HG03571 (cell line): ENCODE measurements at regions not wholly inside any gene's neighbourhood (a gene's known extent, or its start where the extent isn't known, plus 50 kb on each side); places are given as distances from the start of the nearest gene placed in this dataset.
A peak's percentile ranks its signal among the peaks of the same experiment; 100 is the strongest.
"Not testable (repeated sequence)": the region's sequence is repeated elsewhere in the genome, so short reads cannot be mapped to it uniquely, and the experiment has no call there.

Source experiments
- ATAC-seq: cut with Tn5 transposase; IDR thresholded peaks from one replicate; pipeline ENCODE4 v1.9.1; 2021; ENCODE audit not compliant: unreplicated experiment

DNA sequence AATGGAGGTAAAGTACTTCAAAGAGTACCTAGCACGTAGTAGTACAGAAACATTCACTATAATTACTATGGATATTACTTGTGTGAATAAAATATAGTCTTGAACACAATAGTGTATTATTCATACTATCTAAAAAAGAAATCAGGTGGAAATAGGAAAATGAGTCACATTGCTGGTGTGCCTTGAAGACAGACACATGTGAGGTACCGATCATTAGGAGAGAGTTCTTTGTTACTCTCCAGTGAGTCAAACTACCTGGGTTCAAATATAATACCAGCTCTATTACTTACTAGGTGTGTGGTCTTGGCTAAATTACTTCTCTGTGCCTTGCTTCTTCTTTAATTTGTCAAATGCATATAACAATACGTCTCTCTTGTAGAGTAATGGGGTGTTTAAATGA, 50.8 kb upstream of the BEND6 start:
- no peak for ATAC-seq

- ATAC-seq, result no peak
Observed at GRCh38 chr6:56902641-56903464, 52.1 kb upstream of the BEND6 start.

DNA sequence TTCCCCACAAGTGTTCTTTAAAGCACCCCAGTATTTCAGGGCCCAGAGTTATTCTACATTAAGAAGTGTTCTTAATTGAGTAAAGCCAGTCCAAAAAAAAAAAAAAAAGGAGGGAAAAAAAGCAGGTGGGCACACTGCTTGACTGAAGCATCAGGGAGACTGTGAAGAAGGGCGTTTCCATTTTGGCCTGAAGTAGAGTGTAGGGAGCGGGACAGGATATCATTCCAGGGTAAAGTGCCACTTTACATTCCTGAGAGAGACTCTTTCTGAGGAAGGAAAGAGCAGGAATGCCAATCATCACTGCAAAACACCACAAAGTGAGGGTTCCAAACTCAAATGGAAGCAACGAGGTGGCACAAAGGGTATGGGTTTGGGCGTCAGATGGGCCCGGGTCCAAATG, 54.1 kb upstream of the BEND6 start:
- ATAC-seq, result no peak

GRCh38 chr6:56899753-56900152, 55.2 kb upstream of the BEND6 start:
- ATAC-seq, result no peak

GRCh38 chr6:56899311-56899710, 55.6 kb upstream of the BEND6 start:
- no peak for ATAC-seq

- no peak for ATAC-seq
Observed at GRCh38 chr6:56897789-56898529, 56.9 kb upstream of the BEND6 start.

GRCh38 chr6:56891754-56892153, 63.2 kb upstream of the BEND6 start:
- ATAC-seq, result no peak

DNA sequence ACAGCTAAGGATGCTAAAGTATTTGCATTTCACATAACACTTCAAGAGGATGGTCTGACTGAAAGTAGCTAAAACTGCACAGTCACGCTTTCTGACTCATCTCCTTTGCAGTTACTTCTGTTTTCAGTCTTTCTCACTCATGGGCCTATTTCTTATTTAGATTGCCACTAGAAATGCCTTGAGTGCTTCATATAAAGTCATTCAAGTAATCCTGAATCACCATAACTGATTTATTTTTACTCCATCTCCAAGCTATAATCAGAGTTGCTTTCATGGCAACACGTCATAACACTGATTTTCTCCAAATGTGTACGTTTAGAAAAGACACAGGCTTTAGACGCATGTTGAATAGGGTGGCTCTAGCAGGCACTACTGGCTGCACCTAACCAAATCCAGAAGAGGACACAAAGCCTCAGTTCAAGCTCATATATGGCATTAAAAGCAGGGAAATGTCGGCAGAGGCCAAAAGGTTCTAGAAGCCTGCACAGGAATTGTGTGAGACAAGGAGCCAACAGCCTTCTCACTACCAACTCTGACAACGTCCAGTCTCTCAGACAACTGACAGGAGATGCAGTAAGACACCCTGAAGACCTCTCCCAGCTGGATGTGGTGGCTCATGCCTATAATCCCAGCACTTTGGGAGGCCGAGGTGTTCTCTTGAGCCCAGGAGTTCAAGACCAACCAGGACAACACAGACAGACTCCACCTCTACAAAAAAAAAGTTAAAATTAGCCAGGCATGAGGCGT, 64.1 kb upstream of the BEND6 start:
- peak; percentile 93 for ATAC-seq

DNA sequence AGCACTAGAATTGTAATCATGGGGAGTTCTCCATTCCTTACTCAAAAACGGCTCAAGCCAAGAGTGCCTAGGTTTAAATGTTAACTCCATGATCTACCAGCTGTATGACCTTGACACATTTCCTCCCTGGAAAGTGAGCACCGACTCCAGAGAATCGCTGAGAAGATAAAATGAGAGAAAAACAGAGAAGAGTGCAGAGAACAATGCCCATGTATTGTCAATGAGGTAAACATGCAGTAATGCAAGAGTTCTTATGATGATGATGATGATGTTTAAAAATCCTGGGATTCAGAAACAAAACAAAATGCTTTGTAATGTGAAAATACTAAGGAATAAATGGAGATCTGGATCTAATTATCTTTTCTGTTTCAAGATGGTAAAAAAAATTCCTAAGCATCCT, 64.8 kb upstream of the BEND6 start:
- ATAC-seq, result no peak

DNA sequence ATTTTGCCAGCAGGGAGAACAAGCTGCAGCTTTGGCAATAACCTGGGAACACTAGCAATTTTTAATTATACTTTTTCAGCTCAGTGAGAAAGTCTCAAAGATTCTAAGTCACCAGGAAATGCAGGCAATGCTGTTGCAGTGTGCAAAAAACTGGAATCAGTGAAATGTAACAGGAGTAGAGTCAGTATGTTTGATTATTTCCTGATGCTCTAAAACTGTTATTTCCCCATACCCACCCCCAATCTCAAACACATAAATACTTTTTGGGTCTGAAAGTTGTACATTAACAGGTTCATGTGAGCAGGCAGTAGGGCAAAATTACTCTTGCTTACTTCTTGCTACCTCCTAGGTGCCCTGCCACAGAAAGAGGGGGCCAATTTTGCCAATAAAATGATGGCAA, 65.4 kb upstream of the BEND6 start:
- ATAC-seq, result no peak

- no peak for ATAC-seq
Observed at GRCh38 chr6:56888687-56889086, 66.2 kb upstream of the BEND6 start.

DNA sequence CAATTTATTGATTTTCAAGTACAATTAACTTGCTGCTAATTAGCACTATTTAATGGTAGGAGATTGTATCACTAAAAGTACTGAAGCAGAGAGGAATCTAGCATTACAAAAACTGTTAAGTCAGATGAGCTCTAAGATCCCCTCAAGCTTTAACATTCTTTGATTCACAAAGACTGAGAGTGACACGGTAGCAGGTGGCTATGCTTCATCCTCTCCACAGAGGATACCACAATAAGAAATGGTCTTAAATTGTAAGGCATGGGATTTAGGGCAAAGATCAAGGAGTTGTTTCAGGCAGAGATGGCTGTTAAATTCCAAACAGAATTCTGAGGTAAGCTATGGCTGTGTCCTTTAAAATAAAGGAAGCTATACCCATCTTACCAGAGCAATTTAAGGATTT, 67.8 kb upstream of the BEND6 start:
- no peak for ATAC-seq

DNA sequence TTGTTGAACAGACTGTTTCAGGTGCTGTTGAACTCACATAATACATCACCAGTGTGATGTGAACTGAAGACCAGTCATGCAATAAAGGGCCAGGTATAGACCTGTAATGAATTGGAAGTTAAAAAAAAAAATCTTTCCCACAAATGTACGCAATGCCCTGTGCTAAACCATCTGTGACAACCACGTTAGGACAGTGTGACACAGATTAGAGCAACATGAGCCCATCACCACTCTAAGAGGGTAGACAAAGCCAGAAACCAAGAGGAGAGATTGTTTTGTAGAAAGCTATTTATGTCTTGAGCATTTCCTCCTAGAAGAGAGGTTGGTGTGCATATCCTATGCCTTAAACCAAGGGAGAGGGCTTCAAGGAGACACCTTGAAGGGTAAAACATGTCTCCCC, 77.0 kb upstream of the BEND6 start:
- no peak for ATAC-seq

DNA sequence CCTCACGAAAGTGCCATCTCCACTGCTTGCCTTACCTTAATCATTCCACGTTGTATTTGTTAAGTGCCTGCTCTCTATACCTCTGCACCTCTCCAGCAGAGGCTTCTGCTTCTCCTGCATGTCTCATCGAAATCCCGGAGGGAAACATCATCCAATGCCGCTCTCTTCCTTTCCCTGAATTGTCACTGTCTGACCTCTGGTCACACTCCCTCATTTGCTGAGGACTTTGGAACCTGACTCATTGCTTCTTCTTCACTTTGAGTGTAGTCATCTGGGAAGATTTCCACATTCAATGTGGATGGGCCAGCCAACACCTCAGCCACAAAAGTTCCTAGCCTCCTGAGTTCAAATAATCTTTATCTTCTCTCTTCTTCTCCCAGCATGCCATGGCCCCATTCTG, 78.9 kb upstream of the BEND6 start:
- no peak for ATAC-seq

DNA sequence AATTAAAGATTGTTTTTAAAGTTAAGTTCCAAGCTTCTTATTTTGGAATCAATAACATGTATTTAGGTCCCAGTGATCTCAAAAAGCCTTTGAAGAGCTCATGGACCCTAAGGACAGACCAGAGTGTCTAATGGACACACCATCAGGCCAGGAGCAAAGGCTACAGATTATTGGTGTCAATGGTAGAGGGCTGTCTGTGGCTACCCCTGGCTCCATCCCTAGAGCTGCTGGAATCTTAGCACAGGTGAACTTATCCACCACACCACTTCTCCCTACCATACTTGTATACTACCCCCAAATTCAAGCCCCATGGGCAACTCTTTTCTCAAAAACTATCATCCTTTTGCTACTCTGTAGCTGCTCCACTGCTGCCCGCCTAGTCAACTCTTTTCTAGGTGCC, 79.4 kb upstream of the BEND6 start:
- no peak for ATAC-seq

GRCh38 chr6:56874328-56874727, 80.6 kb upstream of the BEND6 start:
- no peak for ATAC-seq

DNA sequence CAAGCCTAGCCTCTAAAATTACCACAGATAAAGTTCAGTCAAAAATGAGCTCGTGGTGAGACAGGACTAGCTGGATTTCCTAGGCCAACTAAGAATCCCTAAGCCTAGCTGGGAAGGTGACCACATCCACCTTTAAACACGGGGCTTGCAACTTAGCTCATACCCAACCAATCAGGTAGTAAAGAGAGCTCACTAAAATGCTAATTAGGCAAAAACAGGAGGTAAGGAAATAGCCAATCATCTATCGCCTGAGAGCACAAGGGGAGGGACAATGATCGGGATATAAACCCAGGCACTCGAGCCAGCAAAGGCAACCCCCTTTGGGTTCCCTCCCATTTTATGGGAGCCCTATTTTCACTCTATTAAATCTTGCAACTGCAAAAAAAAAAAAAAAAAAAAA, 84.9 kb upstream of the BEND6 start:
- ATAC-seq, result not testable (repeated sequence)

- no peak for ATAC-seq
Observed at GRCh38 chr6:56869346-56869745, 85.6 kb upstream of the BEND6 start.

- no peak for ATAC-seq
Observed at GRCh38 chr6:56868687-56869086, 86.2 kb upstream of the BEND6 start.

DNA sequence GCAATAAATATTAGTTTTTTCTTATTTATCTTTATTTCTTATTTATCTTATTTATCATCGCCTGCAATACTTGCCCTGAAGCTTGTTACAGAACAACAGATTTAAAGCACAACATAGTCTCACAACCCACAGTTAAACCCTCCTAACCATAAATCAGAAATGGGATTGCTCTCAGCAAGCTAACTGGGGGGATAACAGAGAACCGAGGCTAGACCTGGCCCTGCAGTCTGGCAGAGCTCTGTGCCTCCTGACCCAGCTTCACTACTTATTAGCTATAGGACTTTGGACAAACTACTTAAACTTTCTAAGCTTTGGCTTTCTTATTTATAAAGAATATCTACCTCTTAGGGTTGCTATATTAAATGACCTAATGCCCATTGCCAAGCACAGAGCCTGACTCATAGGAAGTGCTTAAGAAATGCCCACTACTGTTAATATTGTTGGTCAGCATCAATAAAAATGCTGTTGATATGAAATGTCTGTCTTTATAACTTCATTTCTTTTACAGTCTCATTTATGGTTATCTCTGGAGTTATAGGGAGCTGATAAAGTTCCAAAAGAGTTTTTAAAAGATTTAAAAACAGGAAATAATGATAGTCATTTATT, 87.9 kb upstream of the BEND6 start:
- ATAC-seq, result no peak

DNA sequence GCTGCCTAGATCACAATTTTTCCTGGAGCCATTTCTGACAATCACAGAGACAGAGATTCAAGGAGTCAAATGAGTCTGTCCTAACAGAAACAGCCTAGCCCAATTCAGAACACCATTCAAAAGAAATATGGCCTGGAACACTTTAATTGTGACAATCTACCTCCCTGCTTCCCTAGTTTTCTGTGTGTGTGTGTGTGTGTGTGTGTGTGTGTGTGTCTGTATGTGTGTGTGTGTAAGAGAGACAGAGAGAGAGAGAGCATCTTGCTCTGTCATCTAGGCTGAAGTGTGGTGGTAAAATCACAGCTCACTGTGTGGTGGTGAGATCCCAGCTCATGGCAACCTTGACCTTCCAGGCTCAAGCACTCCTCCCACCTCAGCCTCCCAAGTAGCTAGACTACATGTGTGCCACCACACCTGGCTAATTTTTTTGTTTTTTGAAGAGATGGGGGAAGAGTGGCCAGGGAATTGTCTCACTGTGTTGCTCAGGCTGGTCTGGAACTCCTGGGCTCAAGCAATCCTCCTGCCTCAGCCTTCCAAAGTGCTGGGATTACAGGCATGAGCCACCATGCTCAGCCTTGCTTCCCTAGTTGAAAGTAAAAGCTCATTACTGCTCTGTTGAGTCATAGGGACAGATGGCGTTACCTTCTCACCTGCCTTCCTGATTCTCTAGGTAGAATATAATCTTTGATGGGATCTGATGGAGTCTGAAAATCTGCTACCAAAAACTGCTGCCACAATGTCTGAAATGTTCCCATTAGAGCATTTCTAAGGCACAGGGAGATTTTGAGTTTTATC, 89.6 kb upstream of the BEND6 start:
- ATAC-seq, result no peak
